HCT116 (cell line): ENCODE measurements at regions not wholly inside any gene's neighbourhood (a gene's known extent, or its start where the extent isn't known, plus 50 kb on each side); places are given as distances from the start of the nearest gene placed in this dataset.

Source experiments
- ATAC-seq: fragments of 200-7000 bp; cut with Tn5 transposase; 2 replicates; pipeline ENCODE4 v1.9.1; 2020; ENCODE audit warnings: mild to moderate bottlenecking, moderate library complexity
- BruUV-seq: library from RNA; stranded (reverse); fragments of 400-500 nt; replicated peaks from 2 replicates; lab custom pipeline; 2021; lab: Mats Ljungman, UMichigan
- CTCF ChIA-PET: fragments of 300-600 bp; sonication (Branson Sonifier 250); formaldehyde crosslinking; loops from one replicate; lab custom pipeline; 2021; ENCODE audit warnings: antibody characterized with exemption; lab: Charles Lee
- POLR2A ChIA-PET: fragments of 300-600, 350-600 bp; sonication (Branson Sonifier 250); formaldehyde crosslinking; loops from one replicate; lab custom pipeline; 2021; ENCODE audit warnings: antibody characterized with exemption; lab: Charles Lee
- RAD21 ChIA-PET, 2 experiments: fragments of 300-600 bp; sonication (Branson Sonifier 250); formaldehyde crosslinking; loops; one replicate each; lab custom pipeline; 2023; ENCODE audit warnings: low total read pairs in 2 of 2; ENCODE audit not compliant: uncharacterized antibody in 2 of 2, unreplicated experiment in 2 of 2, low non-redundant PET in 1 of 2; lab: Charles Lee
- DNase-seq: peaks from one replicate; pipeline ENCODE4 v3.0.0-alpha.2; 2010; ENCODE audit warnings: low read depth, low spot score
- H2AFZ ChIP-seq: fragments of 200-600 bp; shearing (Covaris generic), sonication (generic); 2 replicates; pipeline ENCODE4 v1.6.1; 2017; ENCODE audit warnings: low read depth, mixed run types, mixed read lengths, antibody characterized with exemption, low read length; ENCODE audit not compliant: poor library complexity, severe bottlenecking
- H3K27ac ChIP-seq: 2 replicates; pipeline ENCODE4 v1.5.1; 2012; ENCODE audit warnings: low read depth, low read length
- H3K27me3 ChIP-seq: fragments of 200-600 bp; sonication (generic); 2 replicates; pipeline ENCODE4 v1.6.1; 2016; ENCODE audit warnings: mixed run types, low read length, mixed read lengths; ENCODE audit not compliant: insufficient read depth
- H3K36me3 ChIP-seq, 2 experiments: fragments of 200-500 bp in 1 of 2; fragments of 200-600 bp in 1 of 2; sonication (Bioruptor generic) in 1 of 2; sonication (generic) in 1 of 2; 2 replicates each; pipeline versions ENCODE4 v1.5.1 to v1.6.1; 2014 to 2016; ENCODE audit warnings: low read length in 2 of 2, inconsistent platforms in 1 of 2, mixed read lengths in 1 of 2, mixed run types in 1 of 2; ENCODE audit not compliant: insufficient read depth in 2 of 2, control insufficient read depth in 1 of 2
- H3K4me1 ChIP-seq, 2 experiments: fragments of 200-600 bp in 1 of 2; sonication (generic) in 1 of 2; 2 replicates each; pipeline versions ENCODE4 v1.5.1 to v1.6.1; 2012 to 2017; ENCODE audit warnings: low read length in 2 of 2, inconsistent platforms in 1 of 2, mild to moderate bottlenecking in 1 of 2, mixed read lengths in 1 of 2, mixed run types in 1 of 2, moderate library complexity in 1 of 2; ENCODE audit not compliant: insufficient read depth in 2 of 2, control insufficient read depth in 1 of 2
- H3K4me2 ChIP-seq: fragments of 200-600 bp; sonication (generic); 2 replicates; pipeline ENCODE4 v1.6.1; 2017; ENCODE audit warnings: mixed run types, low read length, mixed read lengths
- H3K4me3 ChIP-seq, 2 experiments: fragments of 200-600 bp in 1 of 2; sonication (generic) in 1 of 2; replicated peaks in 1 of 2; 2 replicates each; pipeline ENCODE4 v1.5.1; 2011 to 2016; ENCODE audit warnings: low read length in 2 of 2, control low read depth in 1 of 2, low read depth in 1 of 2, mild to moderate bottlenecking in 1 of 2, mixed read lengths in 1 of 2, mixed run types in 1 of 2
- H3K79me2 ChIP-seq: fragments of 200-600 bp; sonication (generic); 2 replicates; pipeline ENCODE4 v1.6.1; 2017; ENCODE audit warnings: mild to moderate bottlenecking, mixed run types, low read length, moderate library complexity, mixed read lengths; ENCODE audit not compliant: insufficient read depth
- H3K9ac ChIP-seq: fragments of 200-600 bp; sonication (generic); 2 replicates; pipeline ENCODE4 v1.6.1; 2016; ENCODE audit warnings: low read length, mixed read lengths
- H3K9me2 ChIP-seq: fragments of 200-600 bp; sonication (generic), shearing (Covaris generic); 2 replicates; pipeline ENCODE4 v1.6.1; 2017; ENCODE audit warnings: mixed run types, mild to moderate bottlenecking, moderate library complexity; ENCODE audit not compliant: insufficient read depth
- H3K9me3 ChIP-seq, 2 experiments: fragments of 200-500 bp in 1 of 2; fragments of 200-600 bp in 1 of 2; sonication (Bioruptor generic) in 1 of 2; sonication (generic) in 1 of 2; 2 replicates each; pipeline ENCODE4 v1.6.1; 2014 to 2017; ENCODE audit warnings: low read length in 2 of 2, mixed read lengths in 2 of 2, inconsistent platforms in 1 of 2, low read depth in 1 of 2, mild to moderate bottlenecking in 1 of 2, mixed run types in 1 of 2, moderate library complexity in 1 of 2; ENCODE audit not compliant: control insufficient read depth in 1 of 2, insufficient read depth in 1 of 2
- H4K20me1 ChIP-seq: fragments of 200-600 bp; sonication (generic), shearing (Covaris generic); 2 replicates; pipeline ENCODE4 v1.6.1; 2017; ENCODE audit warnings: mixed run types, mild to moderate bottlenecking, moderate library complexity; ENCODE audit not compliant: insufficient read depth
- CBX3 ChIP-seq: IDR thresholded peaks from 2 replicates; pipeline ENCODE4 v1.6.1; 2012; ENCODE audit warnings: low read depth
- CEBPB ChIP-seq: IDR thresholded peaks from 2 replicates; pipeline ENCODE4 v1.6.1; 2012; ENCODE audit warnings: low read depth
- EZH2 ChIP-seq: fragments of 200-600 bp; sonication (generic); IDR thresholded peaks from 2 replicates; pipeline ENCODE4 v1.6.1; 2017; ENCODE audit warnings: antibody characterized with exemption, mixed run types
- FOSL1 ChIP-seq: IDR thresholded peaks from 2 replicates; pipeline ENCODE4 v1.6.1; 2012; ENCODE audit warnings: low read depth
- JUND ChIP-seq: IDR thresholded peaks from 2 replicates; pipeline ENCODE4 v1.6.1; 2012
- RAD21 ChIP-seq: IDR thresholded peaks from 2 replicates; pipeline ENCODE4 v1.6.1; 2012; ENCODE audit warnings: low read depth, mild to moderate bottlenecking
- SIN3A ChIP-seq: IDR thresholded peaks from 2 replicates; pipeline ENCODE4 v1.6.1; 2012; ENCODE audit warnings: low read depth
- SP1 ChIP-seq: IDR thresholded peaks from 2 replicates; pipeline ENCODE4 v1.6.1; 2012; ENCODE audit warnings: low read depth
- SRF ChIP-seq: IDR thresholded peaks from 2 replicates; pipeline ENCODE4 v1.6.1; 2012; ENCODE audit warnings: low read depth
- YY1 ChIP-seq: IDR thresholded peaks from 2 replicates; pipeline ENCODE4 v1.6.1; 2011; ENCODE audit warnings: low read length, low read depth, moderate library complexity, mild to moderate bottlenecking; ENCODE audit not compliant: insufficient replicate concordance; ENCODE audit errors: extremely low read depth
- ZFX ChIP-seq: fragments of 450-650 bp; IDR thresholded peaks from 2 replicates; pipeline ENCODE4 v1.6.1; 2017
- ZNF274 ChIP-seq: fragments of 200-500 bp; sonication (Bioruptor generic); IDR thresholded peaks from 2 replicates; pipeline ENCODE4 v1.6.1; 2014; ENCODE audit warnings: mild to moderate bottlenecking, low read depth, low read length, inconsistent platforms
- intact Hi-C: fragments of 100-400 bp; cut with micrococcal nuclease; formaldehyde crosslinking; loops from 2 replicates; pipeline ENCODE4 v1.10.0; 2022
- TF ChIP-seq, protein P1 (sequence below): IDR thresholded peaks from 2 replicates; pipeline ENCODE4 v1.6.1; 2012
- TF ChIP-seq, protein P2 (sequence below): IDR thresholded peaks from 2 replicates; pipeline ENCODE4 v1.6.1; 2012; ENCODE audit warnings: low read depth
- TF ChIP-seq, protein P3 (sequence below), 3 experiments: fragments of 200-600 bp in 1 of 3; sonication (generic) in 1 of 3; IDR thresholded peaks in 2 of 3; conservative IDR thresholded peaks in 1 of 3; 2 replicates each; pipeline ENCODE4 v1.5.1; 2012 to 2017; ENCODE audit warnings: low read depth in 2 of 3, low read length in 2 of 3, antibody characterized with exemption in 1 of 3, borderline replicate concordance in 1 of 3, control low read depth in 1 of 3, mild to moderate bottlenecking in 1 of 3, mixed read lengths in 1 of 3, mixed run types in 1 of 3, moderate library complexity in 1 of 3; ENCODE audit not compliant: insufficient read depth in 1 of 3
- TF ChIP-seq, protein P4 (sequence below): IDR thresholded peaks from 2 replicates; pipeline ENCODE4 v1.6.1; 2012

DNA sequence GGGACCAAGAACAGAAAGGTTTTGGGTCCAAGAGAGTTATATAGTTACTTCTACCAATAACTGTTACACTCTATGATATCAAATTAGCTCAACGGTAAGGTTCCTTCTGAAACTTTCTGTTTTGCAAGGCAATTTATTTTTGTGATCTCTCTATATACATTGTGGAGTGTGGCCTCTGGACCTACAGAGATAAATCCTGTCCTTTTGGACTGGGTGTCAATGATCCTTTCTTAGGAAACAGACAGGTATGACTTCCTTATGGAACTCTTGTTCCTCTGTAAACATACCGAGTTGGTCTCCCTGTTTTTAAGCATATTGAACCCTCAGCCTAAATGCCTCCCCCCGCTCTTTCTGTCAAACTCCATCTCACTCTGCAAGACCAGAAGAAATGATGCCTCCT lies 1117.8 kb downstream of the BCL11A start:
- H3K79me2 ChIP-seq, result no peaks in the 10 kb centered on the region
- H3K9ac ChIP-seq, result no peak overlapping the region
- no peaks in the 10 kb centered on the region for H4K20me1 ChIP-seq
- H3K36me3 ChIP-seq, result no peaks in the 10 kb centered on the region
- CTCF ChIA-PET, result no interaction called here
- H2AFZ ChIP-seq, result no peak overlapping the region
- H3K4me1 ChIP-seq, result no peaks in the 10 kb centered on the region
- no peak overlapping the region for H3K4me3 ChIP-seq
- H3K9me3 ChIP-seq, result no peaks in the 10 kb centered on the region; a peak in 1 of 4 replicates
- POLR2A ChIA-PET, result no interaction called here
- no peak overlapping the region for H3K27ac ChIP-seq
- no peaks in the 10 kb centered on the region for H3K9me2 ChIP-seq
- H3K4me2 ChIP-seq, result no peak overlapping the region
- RAD21 ChIA-PET, result no interaction called here
- BruUV-seq, result no TSS peak
- ATAC-seq (no peak), DNase-seq (no peak)
- intact Hi-C loops, result no loop called here
- H3K27me3 ChIP-seq, result no peaks in the 10 kb centered on the region
- TF ChIP-seq, protein P1, sequence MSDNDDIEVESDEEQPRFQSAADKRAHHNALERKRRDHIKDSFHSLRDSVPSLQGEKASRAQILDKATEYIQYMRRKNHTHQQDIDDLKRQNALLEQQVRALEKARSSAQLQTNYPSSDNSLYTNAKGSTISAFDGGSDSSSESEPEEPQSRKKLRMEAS, result no peak
- TF ChIP-seq FOSL1, result no peak
- no peak for TF ChIP-seq SRF
- no peak for TF ChIP-seq SP1
- TF ChIP-seq ZNF274, result no peak
- TF ChIP-seq ZFX, result no peak
- TF ChIP-seq CEBPB, result no peak
- no peak for TF ChIP-seq JUND

DNA sequence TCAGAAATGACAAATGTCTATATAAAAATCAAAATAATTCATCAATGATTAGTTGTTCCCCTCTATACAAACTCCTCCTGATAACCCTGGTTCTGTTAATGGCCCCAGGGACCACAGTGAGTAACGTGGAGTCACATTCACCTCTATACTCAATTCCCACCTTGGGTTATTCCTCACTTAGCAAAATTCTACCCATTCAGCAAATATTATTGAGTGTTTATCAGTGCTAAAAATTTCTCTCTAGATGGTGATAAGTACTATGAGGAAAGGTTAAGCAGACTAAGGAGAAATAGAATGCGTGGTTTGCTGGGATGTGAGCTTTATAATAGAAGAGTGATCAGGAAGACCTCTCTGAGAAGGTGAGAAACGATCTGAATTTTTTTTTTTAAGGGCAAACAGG lies 1124.5 kb downstream of the BCL11A start:
- Histone ChIP-seq H3K4me2 (no peak overlapping the region), H3K4me3 (no peak overlapping the region), H3K36me3 (no peaks in the 10 kb centered on the region), H3K9me2 (no peaks in the 10 kb centered on the region), H2AFZ (no peak overlapping the region), H3K9me3 (0 out of 4 replicates have a peak, but pooled peaks cover 0 to 3% of the 10 kb centered on the region in 2 experiments), H4K20me1 (no peaks in the 10 kb centered on the region), H3K4me1 (no peaks in the 10 kb centered on the region), H3K79me2 (no peaks in the 10 kb centered on the region), H3K9ac (no peak overlapping the region), H3K27ac (no peak overlapping the region), H3K27me3 (no peaks in the 10 kb centered on the region)
- ChIA-PET POLR2A (no interaction called here), CTCF (no interaction called here), RAD21 (no interaction called here)
- intact Hi-C loops, result no loop called here
- ATAC-seq (no peak), DNase-seq (no peak)
- no TSS peak for BruUV-seq
- no peak for TF ChIP-seq CBX3
- TF ChIP-seq, protein P2, sequence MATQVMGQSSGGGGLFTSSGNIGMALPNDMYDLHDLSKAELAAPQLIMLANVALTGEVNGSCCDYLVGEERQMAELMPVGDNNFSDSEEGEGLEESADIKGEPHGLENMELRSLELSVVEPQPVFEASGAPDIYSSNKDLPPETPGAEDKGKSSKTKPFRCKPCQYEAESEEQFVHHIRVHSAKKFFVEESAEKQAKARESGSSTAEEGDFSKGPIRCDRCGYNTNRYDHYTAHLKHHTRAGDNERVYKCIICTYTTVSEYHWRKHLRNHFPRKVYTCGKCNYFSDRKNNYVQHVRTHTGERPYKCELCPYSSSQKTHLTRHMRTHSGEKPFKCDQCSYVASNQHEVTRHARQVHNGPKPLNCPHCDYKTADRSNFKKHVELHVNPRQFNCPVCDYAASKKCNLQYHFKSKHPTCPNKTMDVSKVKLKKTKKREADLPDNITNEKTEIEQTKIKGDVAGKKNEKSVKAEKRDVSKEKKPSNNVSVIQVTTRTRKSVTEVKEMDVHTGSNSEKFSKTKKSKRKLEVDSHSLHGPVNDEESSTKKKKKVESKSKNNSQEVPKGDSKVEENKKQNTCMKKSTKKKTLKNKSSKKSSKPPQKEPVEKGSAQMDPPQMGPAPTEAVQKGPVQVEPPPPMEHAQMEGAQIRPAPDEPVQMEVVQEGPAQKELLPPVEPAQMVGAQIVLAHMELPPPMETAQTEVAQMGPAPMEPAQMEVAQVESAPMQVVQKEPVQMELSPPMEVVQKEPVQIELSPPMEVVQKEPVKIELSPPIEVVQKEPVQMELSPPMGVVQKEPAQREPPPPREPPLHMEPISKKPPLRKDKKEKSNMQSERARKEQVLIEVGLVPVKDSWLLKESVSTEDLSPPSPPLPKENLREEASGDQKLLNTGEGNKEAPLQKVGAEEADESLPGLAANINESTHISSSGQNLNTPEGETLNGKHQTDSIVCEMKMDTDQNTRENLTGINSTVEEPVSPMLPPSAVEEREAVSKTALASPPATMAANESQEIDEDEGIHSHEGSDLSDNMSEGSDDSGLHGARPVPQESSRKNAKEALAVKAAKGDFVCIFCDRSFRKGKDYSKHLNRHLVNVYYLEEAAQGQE, result no peak
- TF ChIP-seq SIN3A, result no peak
- TF ChIP-seq YY1, result no peak
- no peak for TF ChIP-seq SP1
- TF ChIP-seq, protein P3, sequence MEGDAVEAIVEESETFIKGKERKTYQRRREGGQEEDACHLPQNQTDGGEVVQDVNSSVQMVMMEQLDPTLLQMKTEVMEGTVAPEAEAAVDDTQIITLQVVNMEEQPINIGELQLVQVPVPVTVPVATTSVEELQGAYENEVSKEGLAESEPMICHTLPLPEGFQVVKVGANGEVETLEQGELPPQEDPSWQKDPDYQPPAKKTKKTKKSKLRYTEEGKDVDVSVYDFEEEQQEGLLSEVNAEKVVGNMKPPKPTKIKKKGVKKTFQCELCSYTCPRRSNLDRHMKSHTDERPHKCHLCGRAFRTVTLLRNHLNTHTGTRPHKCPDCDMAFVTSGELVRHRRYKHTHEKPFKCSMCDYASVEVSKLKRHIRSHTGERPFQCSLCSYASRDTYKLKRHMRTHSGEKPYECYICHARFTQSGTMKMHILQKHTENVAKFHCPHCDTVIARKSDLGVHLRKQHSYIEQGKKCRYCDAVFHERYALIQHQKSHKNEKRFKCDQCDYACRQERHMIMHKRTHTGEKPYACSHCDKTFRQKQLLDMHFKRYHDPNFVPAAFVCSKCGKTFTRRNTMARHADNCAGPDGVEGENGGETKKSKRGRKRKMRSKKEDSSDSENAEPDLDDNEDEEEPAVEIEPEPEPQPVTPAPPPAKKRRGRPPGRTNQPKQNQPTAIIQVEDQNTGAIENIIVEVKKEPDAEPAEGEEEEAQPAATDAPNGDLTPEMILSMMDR (IDR thresholded peaks at IDR 0.05 in 2 of 3, conservative IDR thresholded peaks at IDR 0.05 in 1 of 3; ENCODE audit: borderline replicate concordance in 1 of 3, insufficient read depth in 1 of 3, low read depth in 2 of 3, low read length in 2 of 3), result no peak
- TF ChIP-seq, protein P4, sequence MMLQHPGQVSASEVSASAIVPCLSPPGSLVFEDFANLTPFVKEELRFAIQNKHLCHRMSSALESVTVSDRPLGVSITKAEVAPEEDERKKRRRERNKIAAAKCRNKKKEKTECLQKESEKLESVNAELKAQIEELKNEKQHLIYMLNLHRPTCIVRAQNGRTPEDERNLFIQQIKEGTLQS, result no peak
- TF ChIP-seq EZH2, result no peak
- no peak for TF ChIP-seq RAD21
- no peak for TF ChIP-seq FOSL1
- TF ChIP-seq, protein P1, result no peak
